ENCODE measurements at regions not wholly inside any gene's neighbourhood (a gene's known extent, or its start where the extent isn't known, plus 50 kb on each side); places are given as distances from the start of the nearest gene placed in this dataset.

DNA sequence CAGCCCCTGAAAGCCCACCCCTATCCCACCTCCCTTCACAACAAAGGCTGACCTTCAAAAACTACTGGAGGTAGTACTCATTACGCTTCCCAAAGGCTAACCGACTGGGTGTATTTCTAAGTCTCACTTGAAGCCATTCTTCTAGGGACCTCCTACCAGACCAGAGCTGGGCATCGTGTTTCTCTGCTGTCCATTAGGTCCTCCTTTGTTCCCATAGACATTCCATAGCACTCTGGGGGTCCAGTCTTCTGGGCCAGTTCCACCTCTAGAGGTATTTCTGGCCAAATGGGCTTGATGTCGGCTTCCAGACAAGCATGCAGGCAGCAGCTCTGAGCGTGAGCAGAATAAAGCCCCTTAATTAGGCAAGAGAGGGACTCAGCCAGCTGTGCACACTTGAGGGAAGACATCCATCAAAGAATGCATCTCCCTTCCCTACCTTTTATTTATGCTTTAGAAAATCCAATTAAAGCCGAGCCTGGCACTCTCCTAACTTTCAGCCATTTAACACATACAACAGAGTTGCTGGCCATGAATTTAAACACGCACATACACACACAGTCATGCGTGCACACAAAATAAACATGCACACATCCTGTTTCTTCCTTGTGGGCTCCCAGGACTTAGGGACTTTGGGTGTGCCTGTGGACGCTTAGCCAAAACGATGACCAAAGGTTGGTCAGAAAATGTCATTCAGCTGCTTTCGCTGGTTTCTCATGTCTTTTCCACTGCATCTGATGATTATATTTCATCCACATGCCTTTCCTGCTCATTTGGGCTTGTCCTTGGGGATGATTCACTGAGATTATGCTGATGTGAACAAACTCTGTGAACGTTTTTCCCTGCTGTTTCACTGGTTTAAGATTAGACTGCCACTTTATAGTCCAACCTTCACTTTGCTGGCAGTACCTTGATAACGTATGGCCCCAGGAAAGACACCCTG lies 362.0 kb upstream of the NFE2L3 start:
- no peak for DNase-seq

DNA sequence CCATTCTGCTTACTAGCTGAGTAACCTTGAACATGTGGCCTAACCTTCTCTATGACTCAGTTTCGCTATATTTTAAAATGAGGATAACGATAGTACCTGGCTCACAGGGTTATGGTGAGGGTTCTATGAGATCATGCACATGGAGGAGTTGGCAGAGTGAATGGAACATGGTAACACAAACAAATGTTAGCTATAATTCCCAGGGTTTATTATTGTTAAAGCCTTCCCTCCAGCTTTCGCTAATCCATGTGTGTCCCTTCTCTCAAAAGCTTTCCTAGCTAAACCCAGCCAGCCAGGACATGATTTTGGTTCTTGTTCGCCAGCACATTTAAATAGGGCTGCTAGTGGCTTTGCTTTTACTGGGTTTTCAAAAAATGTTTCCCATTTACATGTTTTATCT lies 361.0 kb upstream of the NFE2L3 start:
- no peak for DNase-seq

DNA sequence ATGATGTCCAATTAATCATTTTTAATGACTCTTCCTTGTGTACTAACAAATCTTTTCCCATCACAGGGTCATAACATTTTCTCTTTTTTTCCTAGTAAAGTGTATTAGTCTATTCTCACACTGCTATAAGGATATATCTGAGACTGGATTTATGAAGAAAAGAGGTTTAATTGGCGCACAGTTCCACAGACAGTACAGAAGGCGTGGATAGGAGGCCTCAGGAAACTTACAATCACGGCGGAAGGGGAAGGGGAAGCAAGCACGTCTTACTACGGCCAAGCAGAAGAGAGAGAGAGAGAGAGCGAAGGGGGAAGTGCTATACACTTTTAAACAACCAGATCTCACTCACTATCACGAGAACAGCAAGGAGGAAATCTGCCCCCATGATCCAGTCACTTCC lies 359.4 kb upstream of the NFE2L3 start:
- DNase-seq: no peak

DNA sequence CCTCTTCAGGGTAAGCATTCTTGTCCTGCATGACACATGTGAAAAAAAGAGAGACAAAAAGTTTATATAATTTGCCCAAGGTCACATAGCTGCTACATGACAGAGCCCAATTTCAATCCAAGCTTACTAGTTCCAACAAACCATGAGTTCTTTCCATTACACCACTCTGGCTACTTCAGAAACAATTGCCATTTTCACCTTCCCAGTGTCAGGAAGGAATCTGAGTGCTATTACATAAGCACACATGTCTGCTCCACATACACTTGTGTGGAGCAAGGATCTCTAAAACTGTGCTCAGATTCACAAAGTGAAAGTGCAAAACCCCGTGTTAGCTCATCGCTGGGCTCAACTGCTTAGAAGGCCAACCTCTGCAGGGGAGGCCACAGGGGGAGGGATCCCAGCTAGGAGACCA lies 356.2 kb upstream of the NFE2L3 start:
- DNase-seq: no peak

DNA sequence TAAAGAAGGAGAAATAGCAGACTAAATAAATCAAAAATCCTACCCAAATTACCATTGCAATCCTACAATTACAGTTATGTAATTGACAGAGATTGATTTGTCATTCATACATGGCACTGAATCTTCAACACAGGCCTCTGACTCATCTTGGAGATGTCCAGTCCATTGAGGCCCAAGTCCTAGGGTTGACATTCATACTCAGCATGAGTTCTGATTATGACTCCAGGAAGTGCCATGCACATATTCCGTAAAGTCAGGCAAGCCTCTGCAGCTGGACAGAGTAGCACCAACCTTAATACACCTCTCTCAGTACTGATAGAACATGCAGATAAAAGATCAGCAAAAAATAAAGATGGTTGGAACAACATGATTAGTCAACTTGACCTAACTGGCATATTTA lies 353.7 kb upstream of the NFE2L3 start:
- no peak for DNase-seq

DNA sequence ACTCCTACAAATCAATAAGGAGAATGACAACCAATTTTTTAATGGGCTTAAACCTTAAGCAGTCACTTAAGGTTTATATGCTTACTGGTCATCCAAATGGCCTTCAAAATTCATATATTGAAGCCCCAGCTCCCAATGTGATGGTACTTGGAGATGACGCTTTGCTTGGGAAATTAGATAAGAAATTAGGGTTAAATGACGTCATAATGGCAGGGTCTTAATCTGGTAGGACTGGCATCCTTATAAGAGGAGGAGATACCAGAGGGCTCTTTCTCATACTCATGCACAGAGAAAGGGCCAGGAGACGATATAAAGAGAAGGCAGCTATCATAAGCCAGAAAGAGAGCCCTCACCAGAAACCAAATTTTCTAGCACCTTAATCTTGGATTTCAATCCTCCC lies 350.8 kb upstream of the NFE2L3 start:
- no peak for DNase-seq

DNA sequence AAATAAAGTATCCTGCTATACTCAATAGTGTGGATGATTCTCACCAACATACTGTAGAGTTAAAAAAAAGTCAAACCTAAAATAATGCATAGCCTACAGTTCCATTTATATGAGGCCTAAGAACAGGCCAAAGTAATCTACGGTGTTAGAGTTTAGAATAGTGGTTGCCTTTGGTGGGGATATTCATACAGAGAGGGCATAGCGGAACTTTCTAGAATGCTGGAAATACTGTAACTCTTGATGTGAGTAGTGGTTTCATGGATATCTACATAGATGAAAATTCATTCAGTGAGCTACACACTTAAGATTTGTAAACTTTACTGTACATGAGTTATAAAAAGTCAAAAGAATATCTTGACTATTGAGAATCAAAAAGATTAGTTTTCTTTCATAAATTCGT lies 349.9 kb upstream of the NFE2L3 start:
- no peak for DNase-seq

DNA sequence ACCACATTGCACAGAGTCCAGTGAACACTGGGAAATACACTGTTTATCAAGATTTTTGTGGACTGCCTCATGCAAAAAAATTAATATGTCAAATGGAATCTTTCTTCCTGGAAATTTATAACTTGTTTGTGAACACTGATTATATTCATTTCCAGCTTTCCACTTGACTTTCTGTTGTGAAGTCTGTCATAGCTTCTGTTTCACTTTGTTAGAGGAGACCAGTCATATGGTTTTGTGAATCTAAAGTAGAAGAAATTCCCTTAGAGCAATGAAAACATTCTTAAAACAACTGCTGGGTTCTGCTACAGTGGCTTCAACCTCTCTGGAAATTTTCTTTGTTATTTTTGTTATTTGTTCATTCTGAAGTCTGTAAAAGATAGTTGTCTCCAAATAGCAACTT lies 349.5 kb upstream of the NFE2L3 start:
- DNase-seq: no peak

DNA sequence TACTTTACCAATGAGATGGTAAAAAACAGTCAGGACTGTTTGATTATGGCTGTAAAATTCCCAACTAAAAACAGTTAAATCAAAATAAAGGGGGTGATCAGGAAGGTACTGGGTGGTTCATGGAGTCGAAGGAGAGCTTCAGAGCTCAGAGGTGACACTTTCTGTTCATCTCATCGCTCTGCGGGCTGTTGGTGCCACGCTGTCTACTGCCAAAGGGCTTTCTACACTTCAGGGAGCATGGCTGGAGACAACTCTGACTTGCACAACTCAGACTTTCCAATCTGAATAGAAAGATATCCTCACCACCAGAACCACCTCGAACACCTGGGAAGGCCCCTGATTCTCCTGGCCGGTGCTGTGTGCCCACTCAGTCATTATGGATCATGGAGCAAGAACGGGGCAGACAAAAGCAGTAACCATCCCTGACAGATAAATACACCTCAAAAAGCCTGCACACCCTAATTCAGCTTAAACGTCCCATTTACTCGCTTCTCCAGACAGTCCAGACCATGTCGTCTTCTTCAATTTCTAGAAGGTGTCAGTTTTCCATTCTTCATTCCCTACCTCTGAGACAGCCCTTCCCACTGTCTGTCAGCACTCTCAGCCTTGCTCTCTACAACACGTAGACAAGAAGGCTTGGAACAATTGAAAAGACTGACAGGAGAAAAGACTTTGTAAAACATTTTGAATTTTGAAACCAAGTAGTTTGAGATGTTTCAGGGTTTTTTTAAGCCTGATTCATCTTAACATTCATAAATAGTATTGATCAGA lies 348.7 kb upstream of the NFE2L3 start:
- DNase-seq: no peak

DNA sequence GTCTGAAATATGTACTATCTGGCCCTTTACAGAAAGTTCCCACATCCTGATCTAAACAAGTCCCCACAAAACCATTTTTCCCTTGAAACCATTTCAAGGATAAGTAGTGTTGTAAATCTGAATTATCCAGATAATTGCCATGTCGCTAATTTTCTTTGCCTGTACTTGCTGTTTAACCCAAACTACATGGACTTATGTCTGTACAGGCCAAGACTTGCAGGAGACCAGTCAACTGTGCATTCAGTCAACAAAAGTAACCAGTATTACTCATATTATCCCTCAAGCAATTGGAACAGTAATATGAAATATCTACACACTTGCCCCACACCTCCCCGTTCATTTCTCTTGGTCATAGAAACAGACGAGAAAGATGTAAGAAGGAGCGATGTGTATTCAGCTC lies 347.8 kb upstream of the NFE2L3 start:
- no peak for DNase-seq

DNA sequence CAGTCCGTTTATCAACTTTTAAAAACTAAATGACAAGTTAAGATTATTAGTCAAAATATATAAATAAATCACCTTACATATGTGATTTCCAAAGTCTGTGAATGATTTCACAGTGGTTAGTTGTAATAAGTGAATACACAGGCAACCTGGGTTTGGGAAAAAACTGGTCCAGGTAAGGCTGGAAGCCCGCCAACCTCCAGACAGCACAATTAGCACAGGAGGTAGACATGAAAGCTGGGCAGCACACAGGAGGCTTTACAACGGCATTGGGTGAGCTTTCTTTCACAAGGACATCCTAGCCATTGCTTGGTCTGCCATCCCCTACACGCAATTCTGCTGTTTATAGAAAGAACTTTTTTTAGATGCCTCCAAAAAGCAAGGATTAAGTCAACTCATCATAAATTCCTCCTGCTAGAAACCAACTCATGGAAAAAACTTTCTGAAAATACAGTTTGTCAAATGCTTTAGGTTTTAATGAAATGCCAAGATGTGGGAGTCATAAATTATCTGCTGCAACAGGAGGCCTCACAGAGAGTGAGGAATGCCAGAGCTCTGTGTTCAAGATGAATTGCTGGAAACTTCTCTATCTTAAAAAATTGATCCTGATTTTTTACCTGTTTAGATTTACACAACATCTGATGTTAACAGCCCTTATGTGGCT lies 346.8 kb upstream of the NFE2L3 start:
- DNase-seq: no peak

DNA sequence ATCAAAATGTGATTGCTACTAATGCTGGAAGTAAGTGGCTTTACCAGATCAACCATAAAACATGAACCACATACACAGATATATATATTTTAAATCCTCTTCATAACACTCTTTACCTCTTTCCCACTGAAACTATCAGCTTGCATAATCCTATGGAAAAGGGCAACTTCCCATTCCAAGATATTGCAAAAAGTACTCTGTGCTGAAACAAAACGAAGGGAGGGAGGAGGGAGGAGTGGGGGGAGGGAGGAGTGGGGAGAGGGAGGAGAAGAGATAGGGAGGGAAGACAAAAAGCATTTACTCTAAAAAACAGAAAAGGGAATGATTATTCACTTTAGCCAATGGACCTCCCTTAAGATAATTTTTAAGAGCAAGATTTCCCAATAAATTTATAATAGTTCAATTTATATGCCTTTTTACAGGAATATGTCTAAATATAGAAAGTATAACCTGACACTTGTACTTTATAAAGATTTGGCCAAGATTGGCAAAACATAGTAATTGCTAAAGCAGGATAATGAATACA lies 344.8 kb upstream of the NFE2L3 start:
- no peak for DNase-seq

DNA sequence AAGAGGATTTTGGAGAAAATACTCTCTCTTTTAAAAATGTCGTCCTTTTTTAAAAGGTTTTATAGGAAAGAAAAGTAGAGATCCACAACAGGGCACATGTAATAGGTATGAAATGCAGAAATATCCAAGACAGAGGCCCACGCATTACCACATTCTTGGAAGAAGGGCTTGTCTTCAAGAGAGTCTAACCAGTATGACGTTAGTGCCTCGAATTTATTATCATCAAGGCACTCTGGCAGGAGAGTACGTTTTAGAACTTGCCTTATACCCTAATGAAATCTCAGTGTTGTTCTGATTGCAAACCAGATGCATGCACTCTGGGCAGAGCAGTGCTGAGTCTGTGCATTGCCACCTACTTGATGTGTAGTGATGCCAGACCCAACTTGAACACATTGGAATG lies 342.6 kb upstream of the NFE2L3 start:
- no peak for DNase-seq

DNA sequence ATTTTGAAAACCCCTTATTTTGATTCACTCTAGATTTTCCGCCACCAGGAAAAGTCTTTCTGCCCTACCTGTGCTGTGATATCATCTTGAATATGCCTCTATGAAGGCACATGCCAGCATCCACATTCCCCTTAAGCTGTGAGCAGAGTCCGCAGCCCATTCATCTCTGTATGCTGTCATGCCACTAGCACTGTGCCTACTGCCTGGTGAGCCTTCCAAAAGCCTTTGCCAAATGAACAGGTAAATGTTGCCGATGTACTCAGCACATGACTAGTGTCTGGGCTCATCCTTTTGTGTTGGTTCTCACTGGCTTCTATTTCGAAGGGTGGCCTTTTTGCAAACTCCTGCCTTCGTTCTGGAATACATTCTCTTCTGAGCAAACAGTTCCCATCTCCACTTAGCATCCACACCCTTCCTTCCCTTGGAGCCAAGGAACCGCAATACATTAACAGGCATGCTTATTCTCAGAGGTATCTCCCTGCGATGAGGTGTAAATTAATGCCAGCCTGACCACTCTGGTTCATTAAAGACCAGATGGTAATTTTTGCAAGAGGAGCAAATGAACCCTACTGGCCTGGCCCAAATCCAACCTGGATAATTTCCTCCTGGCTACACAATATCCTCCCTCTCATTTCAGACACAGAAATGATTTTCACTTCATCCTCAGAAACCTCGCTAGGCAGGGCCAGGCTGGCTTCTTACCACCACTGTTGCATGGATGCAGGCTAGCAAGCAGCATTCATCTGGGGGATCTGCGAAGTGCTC lies 339.7 kb upstream of the NFE2L3 start:
- no peak for DNase-seq

DNA sequence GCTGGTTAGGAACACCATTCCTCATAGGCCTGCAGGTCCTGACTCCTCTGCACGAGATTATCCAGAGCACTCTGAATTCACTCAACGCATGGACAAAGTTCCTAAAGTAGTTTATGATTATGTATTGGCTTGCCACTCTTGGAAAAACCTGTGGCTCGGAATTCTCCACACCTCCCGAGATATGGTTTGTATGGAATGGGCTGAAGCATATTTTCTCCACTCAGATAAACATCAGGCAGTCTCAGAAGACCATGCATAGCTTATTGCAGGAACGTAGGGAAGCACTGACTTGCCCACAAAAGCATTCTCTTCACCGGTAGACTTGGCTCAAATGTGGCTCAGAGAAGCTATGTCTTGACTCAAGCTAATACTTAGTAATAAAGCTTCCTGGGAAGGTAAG lies 338.6 kb upstream of the NFE2L3 start:
- DNase-seq: no peak

DNA sequence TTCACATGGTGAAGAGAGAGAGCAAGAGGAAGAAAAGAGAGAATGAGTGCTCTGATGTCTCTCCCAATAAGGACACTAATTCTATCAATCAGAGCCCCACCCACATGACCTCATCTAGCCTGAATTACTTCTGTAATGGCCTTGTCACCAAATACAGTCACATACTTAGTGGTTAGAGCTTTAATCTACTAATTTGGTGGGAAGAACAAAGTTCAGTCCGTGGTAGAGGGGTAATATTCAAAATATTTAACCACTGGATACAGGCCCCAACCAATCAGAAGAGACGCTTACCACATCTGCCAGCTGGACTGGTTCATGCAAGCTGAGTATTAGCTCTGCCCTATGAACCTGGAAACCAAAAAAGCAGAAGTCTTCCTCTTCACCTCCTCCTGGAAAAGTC lies 336.3 kb upstream of the NFE2L3 start:
- DNase-seq: no peak

DNA sequence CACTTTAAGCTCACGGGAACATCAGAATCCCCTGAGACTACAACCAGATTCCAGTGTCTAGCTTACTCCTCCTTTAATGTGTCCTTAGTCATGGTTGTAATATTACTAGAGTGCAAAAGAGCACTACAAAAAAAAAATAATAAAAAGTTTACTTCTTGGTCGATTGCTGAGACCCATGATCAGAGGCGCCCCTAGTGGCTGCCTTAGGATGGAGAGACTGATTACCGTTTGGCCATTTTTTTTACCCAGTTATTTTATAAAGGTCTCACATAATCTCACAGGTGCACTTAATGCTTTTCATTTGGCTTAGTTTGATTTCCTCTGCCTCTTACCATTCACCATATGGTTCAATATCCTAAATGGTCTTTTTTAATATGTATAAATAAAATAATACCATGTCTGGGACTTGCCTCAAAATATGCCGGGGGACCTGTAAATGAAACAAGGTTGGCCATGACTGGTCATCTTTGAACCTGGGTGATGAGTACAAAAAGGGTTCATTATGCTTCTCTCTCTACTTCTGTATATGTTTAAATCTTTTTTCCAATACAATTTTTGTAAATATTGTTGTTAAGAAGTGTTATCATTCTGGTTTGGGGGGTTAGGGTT lies 331.5 kb upstream of the NFE2L3 start:
- DNase-seq: no peak

DNA sequence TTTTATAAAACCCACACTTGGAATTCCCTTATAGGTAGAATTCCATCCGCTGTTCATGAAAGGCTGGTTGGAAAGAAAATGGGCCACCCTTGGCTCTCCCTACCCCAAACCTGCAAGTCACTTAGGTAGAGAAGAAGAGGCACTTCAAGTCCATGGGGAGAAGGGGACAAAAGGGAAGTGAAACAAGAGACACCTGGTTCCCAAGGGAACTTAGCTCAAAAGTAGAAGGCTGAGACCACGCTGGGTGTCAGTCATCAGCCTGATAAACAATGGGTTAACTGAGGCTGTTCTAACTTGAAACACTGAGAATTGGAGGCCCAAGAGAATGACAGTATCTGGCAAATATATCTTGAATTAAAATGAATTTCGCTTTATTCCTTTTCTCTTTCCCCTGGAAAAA lies 330.8 kb upstream of the NFE2L3 start:
- DNase-seq: no peak

DNA sequence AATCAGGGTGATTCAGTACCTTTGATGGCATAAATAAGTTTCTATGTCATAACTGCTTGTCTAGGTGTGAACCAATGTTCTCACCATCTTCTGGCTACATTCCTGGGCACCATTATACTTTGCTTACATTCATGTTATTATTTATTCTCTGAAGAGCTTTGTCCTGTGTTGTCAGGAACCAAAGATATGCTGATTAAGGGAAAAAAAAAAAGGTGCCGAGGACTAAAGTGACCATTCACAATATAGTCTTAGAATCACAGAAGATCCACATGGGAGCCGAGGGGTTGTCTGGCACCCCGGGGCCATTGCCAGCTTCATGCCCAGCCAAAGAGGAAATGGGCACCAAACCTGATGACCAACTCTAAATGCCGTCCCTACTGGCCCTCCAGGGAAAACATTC lies 329.2 kb upstream of the NFE2L3 start:
- DNase-seq: no peak

DNA sequence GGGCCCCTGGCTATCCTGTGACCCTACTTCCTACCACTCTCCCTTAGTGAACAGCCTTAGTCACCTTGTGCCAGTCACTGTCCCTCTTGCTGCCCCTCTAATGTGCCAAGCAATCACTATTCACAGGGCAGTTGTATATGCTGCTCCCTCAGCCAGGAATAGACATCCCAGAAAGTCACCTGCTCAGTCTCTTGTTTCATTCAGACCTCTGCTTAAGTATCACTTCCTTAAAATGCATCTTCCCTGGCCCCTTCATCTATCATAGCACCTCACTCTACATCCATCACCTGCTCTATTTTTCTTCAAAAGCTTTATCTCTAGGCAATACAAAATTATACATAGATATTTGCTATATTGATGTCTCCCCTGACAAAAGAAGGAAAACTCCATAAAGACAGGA lies 328.4 kb upstream of the NFE2L3 start:
- DNase-seq: no peak

DNA sequence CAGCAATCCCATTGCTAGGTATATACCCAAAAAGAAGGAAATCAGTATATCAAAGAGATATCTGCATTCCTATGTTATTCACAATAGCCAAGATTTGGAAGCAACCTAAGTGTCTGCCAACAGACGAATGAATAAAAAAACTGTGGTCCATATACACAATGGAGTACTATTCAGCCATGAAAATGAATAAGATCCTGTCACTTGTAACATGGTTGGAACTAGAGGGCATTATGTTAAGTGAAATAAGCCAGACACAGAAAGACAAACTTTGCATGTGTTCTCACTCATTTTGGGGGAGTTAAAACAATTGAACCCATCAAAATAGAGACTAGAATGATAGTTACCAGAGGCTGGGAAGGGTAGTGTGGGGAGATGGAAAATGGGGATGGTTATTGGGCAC lies 323.5 kb upstream of the NFE2L3 start:
- no peak for DNase-seq

DNA sequence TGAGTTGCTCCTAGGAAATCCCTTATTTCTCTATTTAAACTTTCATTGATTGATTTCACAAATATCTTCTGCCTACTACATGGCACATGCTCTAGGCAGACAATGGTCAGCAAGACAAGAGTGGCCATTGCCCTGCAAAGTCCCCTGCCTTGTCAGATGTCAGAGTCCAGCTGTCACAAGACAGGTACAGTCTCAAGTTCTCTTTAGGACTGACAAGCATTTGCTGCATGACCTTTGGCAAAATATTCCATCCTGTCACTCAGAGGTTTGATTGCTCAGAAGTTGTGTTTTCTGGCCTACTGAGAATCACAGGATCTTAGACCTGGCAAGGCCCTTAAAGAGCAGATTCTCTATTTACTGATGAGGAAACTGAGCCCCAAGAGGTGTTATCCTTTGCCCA lies 322.3 kb upstream of the NFE2L3 start:
- no peak for DNase-seq

All from CD4-positive, alpha-beta T cell treated with Interleukin-4 for 1 hour (primary cell).